ENCODE measurements at regions not wholly inside any gene's neighbourhood (a gene's known extent, or its start where the extent isn't known, plus 50 kb on each side); places are given as distances from the start of the nearest gene placed in this dataset.

- ChIA-PET POLR2A (ENCODE audit: unreplicated experiment) (no interaction called here), CTCF (no interaction called here)
- no peaks in the 10 kb centered on the region for H3K27me3 ChIP-seq (ENCODE audit: insufficient read depth, low read depth)
- H3K27ac ChIP-seq, result no peak overlapping the region
- H3K4me3 ChIP-seq, result no peak overlapping the region
- DNase-seq, result no peak
- H3K9me2 ChIP-seq (ENCODE audit: insufficient read depth), result no peaks in the 10 kb centered on the region
- H3K9me3 ChIP-seq (ENCODE audit: insufficient read depth, low read depth), result peaks cover 10% of the 10 kb centered on the region; the same call in 1 of the 2 replicates
- no peak overlapping the region for H3K4me2 ChIP-seq
- H3K36me3 ChIP-seq (ENCODE audit: low read depth), result no peaks in the 10 kb centered on the region
- peaks cover 11% of the 10 kb centered on the region for H3K4me1 ChIP-seq (replicated peaks; ENCODE audit: insufficient read depth)
- TF ChIP-seq EZH2 (IDR thresholded peaks at IDR 0.05; ENCODE audit: low read depth) (no peak), CTCF (conservative IDR thresholded peaks at IDR 0.05) (no peak)
- no peaks in the 10 kb centered on the region for H3K79me2 ChIP-seq (ENCODE audit: low read depth)
- H3F3A ChIP-seq (ENCODE audit: insufficient read depth, low read depth), result no peaks in the 10 kb centered on the region
- no peak overlapping the region for H2AFZ ChIP-seq
- intact Hi-C loops (cut with micrococcal nuclease; ENCODE audit: unreplicated experiment), result no loop called here
- no peaks in the 10 kb centered on the region for H4K20me1 ChIP-seq (ENCODE audit: insufficient read depth)
- BruUV-seq (replicated peaks), result no TSS peak
These were observed 61.3 kb upstream of the PAX3 start for GRCh38 chr2:222360146-222360545.

GRCh38 chr2:222360997-222361396, 62.2 kb upstream of the PAX3 start:
- CTCF ChIA-PET, result no interaction called here
- no peaks in the 10 kb centered on the region for H3K36me3 ChIP-seq (ENCODE audit: low read depth)
- no peaks in the 10 kb centered on the region for H3F3A ChIP-seq (ENCODE audit: insufficient read depth, low read depth)
- H3K4me1 ChIP-seq (replicated peaks; ENCODE audit: insufficient read depth), result peaks cover 11% of the 10 kb centered on the region
- H3K4me2 ChIP-seq, result no peak overlapping the region
- H3K9me2 ChIP-seq (ENCODE audit: insufficient read depth), result no peaks in the 10 kb centered on the region
- no peak overlapping the region for H3K27ac ChIP-seq
- intact Hi-C loops (cut with micrococcal nuclease; ENCODE audit: unreplicated experiment), result no loop called here
- TF ChIP-seq CTCF (conservative IDR thresholded peaks at IDR 0.05), result no peak
- no peak for TF ChIP-seq EZH2 (IDR thresholded peaks at IDR 0.05; ENCODE audit: low read depth)
- BruUV-seq (replicated peaks), result no TSS peak
- no peaks in the 10 kb centered on the region for H3K79me2 ChIP-seq (ENCODE audit: low read depth)
- no peaks in the 10 kb centered on the region for H4K20me1 ChIP-seq (ENCODE audit: insufficient read depth)
- no peak for DNase-seq
- peaks cover 10% of the 10 kb centered on the region; the same call in 1 of the 2 replicates for H3K9me3 ChIP-seq (ENCODE audit: insufficient read depth, low read depth)
- no peak overlapping the region for H3K4me3 ChIP-seq
- no peaks in the 10 kb centered on the region for H3K27me3 ChIP-seq (ENCODE audit: insufficient read depth, low read depth)
- no peak overlapping the region for H2AFZ ChIP-seq
- POLR2A ChIA-PET (ENCODE audit: unreplicated experiment), result no interaction called here

- TF ChIP-seq CTCF (conservative IDR thresholded peaks at IDR 0.05) (no peak), EZH2 (IDR thresholded peaks at IDR 0.05; ENCODE audit: low read depth) (no peak)
- Histone ChIP-seq H3K4me1 (replicated peaks; ENCODE audit: insufficient read depth) (peaks cover 11% of the 10 kb centered on the region), H4K20me1 (ENCODE audit: insufficient read depth) (no peaks in the 10 kb centered on the region), H3K27ac (no peak overlapping the region), H3K4me3 (no peak overlapping the region), H3K36me3 (ENCODE audit: low read depth) (no peaks in the 10 kb centered on the region), H3F3A (ENCODE audit: insufficient read depth, low read depth) (no peaks in the 10 kb centered on the region), H3K27me3 (ENCODE audit: insufficient read depth, low read depth) (no peaks in the 10 kb centered on the region), H3K4me2 (no peak overlapping the region), H3K9me3 (ENCODE audit: insufficient read depth, low read depth) (peaks cover 10% of the 10 kb centered on the region; the same call in 1 of the 2 replicates), H3K9me2 (ENCODE audit: insufficient read depth) (no peaks in the 10 kb centered on the region), H2AFZ (no peak overlapping the region), H3K79me2 (ENCODE audit: low read depth) (no peaks in the 10 kb centered on the region)
- no peak for DNase-seq
- CTCF ChIA-PET, result no interaction called here
- intact Hi-C loops (cut with micrococcal nuclease; ENCODE audit: unreplicated experiment), result no loop called here
- no TSS peak for BruUV-seq (replicated peaks)
- POLR2A ChIA-PET (ENCODE audit: unreplicated experiment), result no interaction called here
These were observed 62.6 kb upstream of the SGPP2 start for GRCh38 chr2:222361787-222362186.

Data from PC-9 (cell line).